Endothelial cell of umbilical vein (primary cell): ENCODE measurements at regions not wholly inside any gene's neighbourhood (a gene's known extent, or its start where the extent isn't known, plus 50 kb on each side); places are given as distances from the start of the nearest gene placed in this dataset.

ENCODE experiments used
- BruUV-seq: library from RNA; stranded (reverse); fragments of 400-500 nt; replicated peaks from 2 replicates; lab custom pipeline; 2021; lab: Mats Ljungman, UMichigan
- CTCF ChIA-PET: fragments of 300-600, 350-600 bp; sonication (Branson Sonifier 250); formaldehyde crosslinking; loops from one replicate; lab custom pipeline; 2021; ENCODE audit warnings: antibody characterized with exemption, inconsistent platforms; lab: Charles Lee
- POLR2A ChIA-PET: fragments of 300-600, 350-600 bp; sonication (Branson Sonifier 250); formaldehyde crosslinking; loops from one replicate; lab custom pipeline; 2021; ENCODE audit warnings: antibody characterized with exemption, inconsistent platforms; lab: Charles Lee
- DNase-seq: peaks from one replicate; pipeline ENCODE4 v3.0.0-alpha.2; 2011; ENCODE audit warnings: low read depth, low spot score
- FAIRE-seq: peaks from 2 replicates; lab custom pipeline; 2011; peaks lifted over from hg19 to GRCh38; lab: Jason Lieb, UNC
- H2AFZ ChIP-seq: 2 replicates; pipeline ENCODE4 v1.6.0; 2012; ENCODE audit warnings: low read depth, low read length, control low read depth, inconsistent platforms
- H3K27ac ChIP-seq: 2 replicates; pipeline ENCODE4 v1.5.1; 2011; ENCODE audit warnings: low read depth, mild to moderate bottlenecking, control low read depth, low read length, moderate library complexity; ENCODE audit not compliant: insufficient read depth
- H3K27me3 ChIP-seq, 2 experiments: 2 replicates each; pipeline versions ENCODE4 v1.6.0 to v1.6.1; 2011; ENCODE audit warnings: low read length in 2 of 2, mixed read lengths in 1 of 2; ENCODE audit not compliant: control insufficient read depth in 2 of 2, insufficient read depth in 2 of 2
- H3K36me3 ChIP-seq, 2 experiments: 2 replicates in 1 of 2; 3 replicates in 1 of 2; pipeline ENCODE4 v1.5.1; 2011; ENCODE audit warnings: low read length in 2 of 2, mild to moderate bottlenecking in 1 of 2, moderate library complexity in 1 of 2; ENCODE audit not compliant: control insufficient read depth in 2 of 2, insufficient read depth in 2 of 2; ENCODE audit errors: extremely low read depth in 1 of 2
- H3K4me1 ChIP-seq: 3 replicates; pipeline ENCODE4 v1.5.1; 2011; ENCODE audit warnings: mild to moderate bottlenecking, low read length; ENCODE audit not compliant: control insufficient read depth, insufficient read depth; ENCODE audit errors: extremely low read depth
- H3K4me2 ChIP-seq: 2 replicates; pipeline ENCODE4 v1.6.1; 2011; ENCODE audit warnings: low read length, control low read depth, mixed read lengths; ENCODE audit not compliant: insufficient read depth
- H3K4me3 ChIP-seq, 3 experiments: fragments of 200-600 bp in 1 of 3; sonication (generic), shearing (Covaris generic) in 1 of 3; replicated peaks in 1 of 3; 2 replicates each; pipeline ENCODE4 v1.5.1; 2011 to 2016; ENCODE audit warnings: control low read depth in 3 of 3, low read length in 3 of 3, mild to moderate bottlenecking in 2 of 3, inconsistent platforms in 1 of 3, low read depth in 1 of 3, moderate library complexity in 1 of 3; ENCODE audit not compliant: insufficient read depth in 1 of 3
- H3K79me2 ChIP-seq: 2 replicates; pipeline ENCODE4 v1.6.0; 2012; ENCODE audit warnings: low read length, inconsistent platforms; ENCODE audit not compliant: control insufficient read depth, insufficient read depth
- H3K9ac ChIP-seq: replicated peaks from 2 replicates; pipeline ENCODE3; 2011; ENCODE audit warnings: low read length, control low read depth; ENCODE audit not compliant: insufficient read depth; ENCODE audit errors: extremely low read depth
- H3K9me1 ChIP-seq: replicated peaks from 3 replicates; pipeline ENCODE4 v1.6.0; 2011; ENCODE audit warnings: mild to moderate bottlenecking, low read length; ENCODE audit not compliant: control insufficient read depth, insufficient read depth; ENCODE audit errors: extremely low read depth
- H3K9me3 ChIP-seq: replicated peaks from 2 replicates; pipeline ENCODE4 v1.5.1; 2012; ENCODE audit warnings: low read length, inconsistent platforms; ENCODE audit not compliant: control insufficient read depth, insufficient read depth
- H4K20me1 ChIP-seq: replicated peaks from 2 replicates; pipeline ENCODE3; 2011; ENCODE audit warnings: mild to moderate bottlenecking, low read length; ENCODE audit not compliant: control insufficient read depth, insufficient read depth; ENCODE audit errors: extremely low read depth
- CTCF ChIP-seq, 2 donors: IDR thresholded peaks; 1 replicate in 1 of 2; 2 replicates in 1 of 2; pipeline ENCODE4 v1.5.1; 2011; ENCODE audit warnings: low read length in 2 of 2, mild to moderate bottlenecking in 2 of 2, moderate library complexity in 2 of 2, control low read depth in 1 of 2, inconsistent platforms in 1 of 2, low read depth in 1 of 2; ENCODE audit not compliant: insufficient read depth in 1 of 2; ENCODE audit errors: extremely low read depth in 1 of 2
- FOS ChIP-seq: IDR thresholded peaks from 2 replicates; pipeline ENCODE4 v1.6.1; 2011; ENCODE audit warnings: mild to moderate bottlenecking, low read length, moderate library complexity, borderline replicate concordance; ENCODE audit not compliant: insufficient read depth
- JUN ChIP-seq: IDR thresholded peaks from 2 replicates; pipeline ENCODE4 v1.6.1; 2011; ENCODE audit warnings: borderline replicate concordance, low read depth; ENCODE audit not compliant: insufficient read length, insufficient read depth
- MAX ChIP-seq: IDR thresholded peaks from 2 replicates; pipeline ENCODE4 v1.6.1; 2011; ENCODE audit not compliant: insufficient read depth, insufficient read length
- POLR2AphosphoS5 ChIP-seq: IDR thresholded peaks from 2 replicates; pipeline ENCODE4 v1.6.1; 2012; ENCODE audit warnings: low read depth, mild to moderate bottlenecking, control low read depth, low read length, moderate library complexity; ENCODE audit not compliant: insufficient read depth
- dilution Hi-C: fragments of 300-500 bp; cut with MboI; formaldehyde crosslinking; loops from one replicate; pipeline ENCODE4 v1.15.0; 2019; ENCODE audit warnings: low sequenced_read_pairs; ENCODE audit not compliant: extremely low pct_ligation_motif_present
- intact Hi-C: fragments of 100-400 bp; cut with micrococcal nuclease; formaldehyde crosslinking; loops from one replicate; pipeline ENCODE4 v1.10.0; 2022

GRCh38 chr12:89038831-89039512, 313.3 kb downstream of the DUSP6 start:
- Histone ChIP-seq H3K27ac (no peak overlapping the region), H2AFZ (no peak overlapping the region), H4K20me1 (no peaks in the 10 kb centered on the region), H3K4me1 (no peaks in the 10 kb centered on the region), H3K9me3 (no peaks in the 10 kb centered on the region), H3K36me3 (no peaks in the 10 kb centered on the region), H3K27me3 (no peaks in the 10 kb centered on the region), H3K4me3 (no peak overlapping the region), H3K9ac (no peak overlapping the region), H3K9me1 (no peaks in the 10 kb centered on the region), H3K79me2 (no peaks in the 10 kb centered on the region), H3K4me2 (no peak overlapping the region)
- FAIRE-seq: no peak
- dilution Hi-C loops (loop anchor here (25.0 kb wide), 1 partner anchor 423 kb away; no protein-coding TSS in a partner anchor), intact Hi-C loops (no loop called here)
- ChIA-PET POLR2A (no interaction called here), CTCF (interaction anchor here (1.5 kb wide), 1 partner anchor 10 kb away, joined by 3 read pairs; no protein-coding TSS in a partner anchor)
- DNase-seq: no peak
- BruUV-seq: no TSS peak
- TF ChIP-seq CTCF (IDR thresholded peaks at IDR 0.05; ENCODE audit: extremely low read depth in 1 of 2, insufficient read depth in 1 of 2, low read depth in 1 of 2, low read length in 2 of 2) (no peak), MAX (no peak), FOS (no peak), POLR2AphosphoS5 (no peak), JUN (no peak)
